Endodermal cell (in vitro differentiated cells): ENCODE measurements at regions not wholly inside any gene's neighbourhood (a gene's known extent, or its start where the extent isn't known, plus 50 kb on each side); places are given as distances from the start of the nearest gene placed in this dataset.

Experiments used
- DNase-seq: peaks from one replicate; pipeline ENCODE4 v3.0.0-alpha.2; 2017
- H3K27ac ChIP-seq: 2 replicates; pipeline ENCODE4 v1.5.1; 2013; ENCODE audit warnings: mild to moderate bottlenecking, low read depth, low read length, moderate library complexity
- H3K27me3 ChIP-seq: 2 replicates; pipeline ENCODE4 v1.6.1; 2013; ENCODE audit warnings: mild to moderate bottlenecking, low read length, moderate library complexity; ENCODE audit not compliant: insufficient read depth, control insufficient read depth, poor library complexity, severe bottlenecking
- H3K36me3 ChIP-seq: 2 replicates; pipeline ENCODE4 v1.7.0; 2013; ENCODE audit warnings: mild to moderate bottlenecking, low read length, moderate library complexity; ENCODE audit not compliant: control insufficient read depth, insufficient read depth
- H3K4me1 ChIP-seq: one replicate; pipeline ENCODE4 v1.7.0; 2013; ENCODE audit warnings: low read length; ENCODE audit not compliant: control insufficient read depth, insufficient read depth
- H3K4me3 ChIP-seq: 2 replicates; pipeline ENCODE4 v1.5.1; 2013; ENCODE audit warnings: mild to moderate bottlenecking, low read length, moderate library complexity
- H3K9ac ChIP-seq: 2 replicates; pipeline ENCODE4 v1.6.1; 2013; ENCODE audit warnings: mild to moderate bottlenecking, low read length, moderate library complexity; ENCODE audit not compliant: poor library complexity, severe bottlenecking; ENCODE audit errors: extremely low read depth
- H3K9me3 ChIP-seq: 2 replicates; pipeline ENCODE4 v1.6.1; 2013; ENCODE audit warnings: mild to moderate bottlenecking, low read length, moderate library complexity; ENCODE audit not compliant: control insufficient read depth
- H3K27ac Mint-ChIP-seq: 2 replicates; pipeline ENCODE4 v1.8.0; 2020; ENCODE audit warnings: mixed read lengths
- H3K27me3 Mint-ChIP-seq: 2 replicates; pipeline ENCODE4 v1.8.0; 2021; ENCODE audit warnings: mild to moderate bottlenecking, mixed read lengths; ENCODE audit not compliant: insufficient read depth
- H3K36me3 Mint-ChIP-seq: 2 replicates; pipeline ENCODE4 v1.8.0; 2020; ENCODE audit warnings: low read depth, mixed read lengths
- H3K4me1 Mint-ChIP-seq: 2 replicates; pipeline ENCODE4 v1.8.0; 2020; ENCODE audit warnings: mixed read lengths
- H3K4me3 Mint-ChIP-seq: 2 replicates; pipeline ENCODE4 v1.8.0; 2020; ENCODE audit warnings: mild to moderate bottlenecking, moderate library complexity, mixed read lengths
- H3K9me3 Mint-ChIP-seq: 2 replicates; pipeline ENCODE4 v1.8.0; 2020; ENCODE audit warnings: mild to moderate bottlenecking, mixed read lengths
- CTCF ChIP-seq: fragments of 200-600 bp; sonication (generic); conservative IDR thresholded peaks from 2 replicates; pipeline ENCODE4 v1.5.0; 2021; ENCODE audit warnings: antibody characterized with exemption, mild to moderate bottlenecking
- WGBS, 2 experiments: methylation state at CpG; one replicate each; pipeline versions ENCODE4 v1.1.5 to v1.1.7; 2013; ENCODE audit warnings: missing lambda C conversion rate in 2 of 2, mixed read lengths in 1 of 2; ENCODE audit not compliant: insufficient coverage in 1 of 2, insufficient read length in 1 of 2; 5-methylcytosine and 5-hydroxymethylcytosine counted together

DNA sequence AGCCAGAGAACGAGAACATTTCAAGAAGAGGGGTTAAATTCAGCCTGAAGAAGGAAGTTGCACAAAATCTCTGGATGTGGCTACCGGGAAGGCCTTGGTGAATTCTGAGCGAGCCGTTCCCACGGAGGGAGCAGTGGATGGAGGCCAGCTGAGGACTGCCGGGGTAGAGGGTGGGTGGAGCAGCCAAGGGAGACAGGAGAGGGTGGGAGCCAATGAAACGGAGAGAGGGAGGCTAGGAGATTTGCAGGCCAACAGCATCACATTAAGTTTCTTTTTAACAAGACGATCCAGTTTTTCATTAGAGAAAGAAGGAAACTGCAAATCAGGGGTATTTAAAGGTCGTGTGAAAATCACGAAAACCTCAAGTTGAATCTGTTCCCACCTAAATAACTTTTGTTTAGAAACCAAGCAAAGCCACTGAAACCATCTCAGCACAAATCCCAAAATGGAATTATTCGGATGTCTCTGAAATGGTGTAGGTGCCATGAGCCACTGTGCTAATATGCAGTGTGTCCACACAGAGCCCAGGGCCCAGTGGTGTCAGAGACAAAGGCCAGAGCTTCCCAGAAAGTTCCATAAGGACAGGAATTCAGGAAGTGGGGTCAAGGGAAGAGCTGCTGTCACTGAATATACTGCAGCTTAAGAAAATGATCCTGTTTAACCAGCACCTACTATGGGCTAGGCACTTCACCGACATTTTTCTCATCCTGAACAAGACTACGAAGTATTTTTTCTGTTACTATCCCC is 59.7 kb upstream of the SLC35C1 start:
- Histone ChIP-seq H3K9ac (no peak overlapping the region), H3K9me3 (no peaks in the 10 kb centered on the region), H3K4me3 (no peak overlapping the region), H3K4me1 (no peaks in the 10 kb centered on the region), H3K36me3 (no peaks in the 10 kb centered on the region), H3K27me3 (peaks cover 18% of the 10 kb centered on the region), H3K27ac (no peak overlapping the region)
- no peak for TF ChIP-seq CTCF
- H3K36me3 Mint-ChIP-seq = no peaks in the 10 kb centered on the region
- H3K9me3 Mint-ChIP-seq = peaks cover 2% of the 10 kb centered on the region
- peaks cover 2% of the 10 kb centered on the region for H3K4me1 Mint-ChIP-seq
- H3K4me3 Mint-ChIP-seq = no peak overlapping the region
- no peak overlapping the region for H3K27ac Mint-ChIP-seq
- WGBS, 2 experiments = 86% methylated on average over 12 to 13 of the region's 13 CpGs
- DNase-seq = no peak
- H3K27me3 Mint-ChIP-seq = peaks cover 10% of the 10 kb centered on the region

DNA sequence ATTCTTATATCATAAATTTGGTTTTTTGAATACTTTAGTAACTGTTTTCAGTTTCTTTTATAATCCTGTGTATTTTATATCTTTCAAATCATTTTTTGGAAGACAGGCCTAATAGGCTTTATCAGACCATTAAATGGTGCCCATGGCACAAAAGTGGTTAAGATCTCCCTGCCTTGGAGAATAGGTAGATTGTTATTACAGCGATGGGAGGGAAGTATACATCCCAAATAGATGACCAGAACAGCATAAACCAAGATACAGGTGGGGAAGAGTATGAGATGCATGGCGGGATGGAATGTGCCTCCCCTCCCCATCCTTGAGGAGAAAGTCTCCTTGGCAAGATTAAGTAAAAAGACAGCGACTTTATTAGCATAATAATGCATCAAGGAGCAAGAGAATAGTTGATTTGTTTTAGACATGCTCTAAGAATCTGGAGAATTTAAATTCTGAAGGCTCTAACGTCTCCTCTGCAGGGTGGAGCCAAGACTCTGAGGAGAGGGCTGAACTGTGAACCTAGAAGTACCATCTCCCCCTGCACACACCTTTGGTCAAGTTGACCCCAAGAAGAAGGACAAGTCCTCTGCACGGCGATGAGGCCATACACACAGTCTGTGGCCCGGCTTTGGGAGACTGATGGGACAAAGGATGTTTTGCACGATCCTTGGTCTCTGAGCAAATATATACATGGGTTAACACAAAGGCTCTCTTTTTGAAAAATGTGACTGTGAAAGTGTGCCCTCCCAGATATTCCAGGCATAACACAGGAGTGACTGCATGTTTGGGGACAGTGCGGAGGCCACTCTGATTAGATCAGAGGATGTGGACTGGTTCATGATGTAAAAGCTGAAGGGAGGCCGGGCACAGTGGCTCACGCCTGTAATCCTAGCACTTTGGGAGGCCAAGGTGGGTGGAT is 61.1 kb upstream of the SLC35C1 start:
- no peak for TF ChIP-seq CTCF
- no peaks in the 10 kb centered on the region for H3K4me1 ChIP-seq
- H3K9me3 ChIP-seq = no peaks in the 10 kb centered on the region
- DNase-seq = no peak
- H3K36me3 Mint-ChIP-seq = peaks cover 2% of the 10 kb centered on the region
- WGBS, 2 experiments = 83% methylated on average over 8 to 11 of the region's 11 CpGs
- no peaks in the 10 kb centered on the region for H3K36me3 ChIP-seq
- H3K9me3 Mint-ChIP-seq = peaks cover 10% of the 10 kb centered on the region
- peaks cover 10% of the 10 kb centered on the region for H3K27me3 ChIP-seq
- H3K27ac Mint-ChIP-seq = no peak overlapping the region
- H3K4me3 ChIP-seq = no peak overlapping the region
- H3K27ac ChIP-seq = no peak overlapping the region
- H3K4me1 Mint-ChIP-seq = peaks cover 2% of the 10 kb centered on the region
- peaks cover 8% of the 10 kb centered on the region for H3K27me3 Mint-ChIP-seq
- no peak overlapping the region for H3K4me3 Mint-ChIP-seq
- H3K9ac ChIP-seq = no peak overlapping the region

GRCh38 chr11:45741582-45741981 is 63.4 kb upstream of the SLC35C1 start:
- Mint-ChIP-seq H3K4me3 (no peak overlapping the region), H3K27ac (no peak overlapping the region), H3K9me3 (peaks cover 17% of the 10 kb centered on the region), H3K36me3 (peaks cover 2% of the 10 kb centered on the region), H3K27me3 (peaks cover 8% of the 10 kb centered on the region), H3K4me1 (peaks cover 2% of the 10 kb centered on the region)
- H3K36me3 ChIP-seq = no peaks in the 10 kb centered on the region
- no peak for DNase-seq
- WGBS, 2 experiments = 94 to 100% methylated on average over 2 of the region's 2 CpGs
- H3K27me3 ChIP-seq = peaks cover 5% of the 10 kb centered on the region
- no peak overlapping the region for H3K9ac ChIP-seq
- no peak overlapping the region for H3K4me3 ChIP-seq
- TF ChIP-seq CTCF = no peak
- H3K4me1 ChIP-seq = no peaks in the 10 kb centered on the region
- no peak overlapping the region for H3K27ac ChIP-seq
- H3K9me3 ChIP-seq = no peaks in the 10 kb centered on the region
